ENCODE measurements at regions not wholly inside any gene's neighbourhood (a gene's known extent, or its start where the extent isn't known, plus 50 kb on each side); places are given as distances from the start of the nearest gene placed in this dataset.
"Not testable (repeated sequence)": the region's sequence is repeated elsewhere in the genome, so short reads cannot be mapped to it uniquely, and the experiment has no call there.

- not testable (repeated sequence) for H3K9ac ChIP-seq (ENCODE audit: low read length in 5 of 5); H3K9me3 ChIP-seq (ENCODE audit: control insufficient read depth in 5 of 5, low read length in 5 of 5); H3K4me1 ChIP-seq (ENCODE audit: control insufficient read depth in 5 of 5, insufficient read depth in 5 of 5, low read length in 5 of 5); H3K27me3 ChIP-seq (ENCODE audit: control insufficient read depth in 5 of 5, insufficient read depth in 4 of 5, low read length in 5 of 5); H3K4me3 ChIP-seq (ENCODE audit: low read depth in 1 of 5, low read length in 5 of 5); H3K36me3 ChIP-seq (ENCODE audit: control insufficient read depth in 5 of 5, insufficient read depth in 5 of 5, low read length in 5 of 5); H3K27ac ChIP-seq (ENCODE audit: low read depth, low read length)
These were observed 63.8 kb downstream of the OR4A15 start for GRCh38 chr11:55431541-55431940.

- no peaks in the 10 kb centered on the region for H3K27me3 ChIP-seq (ENCODE audit: control insufficient read depth in 5 of 5, insufficient read depth in 4 of 5, low read length in 5 of 5)
- no peak overlapping the region for H3K4me3 ChIP-seq (ENCODE audit: low read depth in 1 of 5, low read length in 5 of 5)
- no peak overlapping the region for H3K27ac ChIP-seq (ENCODE audit: low read depth, low read length)
- no peak overlapping the region for H3K9ac ChIP-seq (ENCODE audit: low read length in 5 of 5)
- no peaks in the 10 kb centered on the region for H3K36me3 ChIP-seq (ENCODE audit: control insufficient read depth in 5 of 5, insufficient read depth in 5 of 5, low read length in 5 of 5)
- peaks cover 0 to 3% (median 0%) of the 10 kb centered on the region in 5 donors for H3K9me3 ChIP-seq (ENCODE audit: control insufficient read depth in 5 of 5, low read length in 5 of 5)
- H3K4me1 ChIP-seq (ENCODE audit: control insufficient read depth in 5 of 5, insufficient read depth in 5 of 5, low read length in 5 of 5) = no peaks in the 10 kb centered on the region
These were observed 89.9 kb downstream of the OR4A15 start for GRCh38 chr11:55457641-55458040.

GRCh38 chr11:55459871-55460270, 92.1 kb downstream of the OR4A15 start:
- H3K4me1 ChIP-seq (ENCODE audit: control insufficient read depth in 5 of 5, insufficient read depth in 5 of 5, low read length in 5 of 5); H3K27ac ChIP-seq (ENCODE audit: low read depth, low read length); H3K9ac ChIP-seq (ENCODE audit: low read length in 5 of 5); H3K36me3 ChIP-seq (ENCODE audit: control insufficient read depth in 5 of 5, insufficient read depth in 5 of 5, low read length in 5 of 5); H3K9me3 ChIP-seq (ENCODE audit: control insufficient read depth in 5 of 5, low read length in 5 of 5); H3K4me3 ChIP-seq (ENCODE audit: low read depth in 1 of 5, low read length in 5 of 5); H3K27me3 ChIP-seq (ENCODE audit: control insufficient read depth in 5 of 5, insufficient read depth in 4 of 5, low read length in 5 of 5): not testable (repeated sequence)

GRCh38 chr11:55474321-55474720, 79.9 kb upstream of the OR4C15 start:
- H3K27me3 ChIP-seq (ENCODE audit: control insufficient read depth in 5 of 5, insufficient read depth in 4 of 5, low read length in 5 of 5) = no peaks in the 10 kb centered on the region
- no peak overlapping the region for H3K4me3 ChIP-seq (ENCODE audit: low read depth in 1 of 5, low read length in 5 of 5)
- H3K4me1 ChIP-seq (ENCODE audit: control insufficient read depth in 5 of 5, insufficient read depth in 5 of 5, low read length in 5 of 5) = no peaks in the 10 kb centered on the region
- H3K9ac ChIP-seq (ENCODE audit: low read length in 5 of 5) = no peak overlapping the region
- no peaks in the 10 kb centered on the region for H3K36me3 ChIP-seq (ENCODE audit: control insufficient read depth in 5 of 5, insufficient read depth in 5 of 5, low read length in 5 of 5)
- peaks cover 0 to 5% (median 2%) of the 10 kb centered on the region in 5 donors for H3K9me3 ChIP-seq (ENCODE audit: control insufficient read depth in 5 of 5, low read length in 5 of 5)
- no peak overlapping the region for H3K27ac ChIP-seq (ENCODE audit: low read depth, low read length)

GRCh38 chr11:55481416-55481815, 72.9 kb upstream of the OR4C15 start:
- no peaks in the 10 kb centered on the region for H3K27me3 ChIP-seq (ENCODE audit: control insufficient read depth in 5 of 5, insufficient read depth in 4 of 5, low read length in 5 of 5)
- H3K9me3 ChIP-seq (ENCODE audit: control insufficient read depth in 5 of 5, low read length in 5 of 5) = peaks cover 0 to 5% (median 0%) of the 10 kb centered on the region in 5 donors
- H3K36me3 ChIP-seq (ENCODE audit: control insufficient read depth in 5 of 5, insufficient read depth in 5 of 5, low read length in 5 of 5) = no peaks in the 10 kb centered on the region
- H3K27ac ChIP-seq (ENCODE audit: low read depth, low read length) = no peak overlapping the region
- H3K4me1 ChIP-seq (ENCODE audit: control insufficient read depth in 5 of 5, insufficient read depth in 5 of 5, low read length in 5 of 5) = no peaks in the 10 kb centered on the region
- H3K4me3 ChIP-seq (ENCODE audit: low read depth in 1 of 5, low read length in 5 of 5) = no peak overlapping the region
- H3K9ac ChIP-seq (ENCODE audit: low read length in 5 of 5) = no peak overlapping the region

GRCh38 chr11:55497068-55497467, 57.2 kb upstream of the OR4C15 start:
- Histone ChIP-seq H3K4me1 (ENCODE audit: control insufficient read depth in 5 of 5, insufficient read depth in 5 of 5, low read length in 5 of 5) (no peaks in the 10 kb centered on the region), H3K4me3 (ENCODE audit: low read depth in 1 of 5, low read length in 5 of 5) (peak overlapping the region in 1 of 5 donors; percentile 9), H3K9ac (ENCODE audit: low read length in 5 of 5) (no peak overlapping the region), H3K36me3 (ENCODE audit: control insufficient read depth in 5 of 5, insufficient read depth in 5 of 5, low read length in 5 of 5) (no peaks in the 10 kb centered on the region), H3K27me3 (ENCODE audit: control insufficient read depth in 5 of 5, insufficient read depth in 4 of 5, low read length in 5 of 5) (no peaks in the 10 kb centered on the region), H3K27ac (ENCODE audit: low read depth, low read length) (no peak overlapping the region), H3K9me3 (ENCODE audit: control insufficient read depth in 5 of 5, low read length in 5 of 5) (peaks cover 0 to 39% (median 15%) of the 10 kb centered on the region in 5 donors)

- Histone ChIP-seq H3K4me1 (ENCODE audit: control insufficient read depth in 5 of 5, insufficient read depth in 5 of 5, low read length in 5 of 5) (no peaks in the 10 kb centered on the region), H3K36me3 (ENCODE audit: control insufficient read depth in 5 of 5, insufficient read depth in 5 of 5, low read length in 5 of 5) (no peaks in the 10 kb centered on the region), H3K9ac (ENCODE audit: low read length in 5 of 5) (no peak overlapping the region), H3K27me3 (ENCODE audit: control insufficient read depth in 5 of 5, insufficient read depth in 4 of 5, low read length in 5 of 5) (no peaks in the 10 kb centered on the region), H3K27ac (ENCODE audit: low read depth, low read length) (no peak overlapping the region), H3K9me3 (ENCODE audit: control insufficient read depth in 5 of 5, low read length in 5 of 5) (peaks cover 0 to 31% (median 8%) of the 10 kb centered on the region in 5 donors), H3K4me3 (ENCODE audit: low read depth in 1 of 5, low read length in 5 of 5) (no peak overlapping the region)
These were observed 53.3 kb upstream of the OR4C15 start for GRCh38 chr11:55501014-55501413.

GRCh38 chr11:55503449-55503848, 50.8 kb upstream of the OR4C15 start:
- no peaks in the 10 kb centered on the region for H3K27me3 ChIP-seq (ENCODE audit: control insufficient read depth in 5 of 5, insufficient read depth in 4 of 5, low read length in 5 of 5)
- H3K9me3 ChIP-seq (ENCODE audit: control insufficient read depth in 5 of 5, low read length in 5 of 5) = peaks cover 0 to 19% (median 5%) of the 10 kb centered on the region in 5 donors
- H3K27ac ChIP-seq (ENCODE audit: low read depth, low read length) = no peak overlapping the region
- H3K9ac ChIP-seq (ENCODE audit: low read length in 5 of 5) = no peak overlapping the region
- H3K36me3 ChIP-seq (ENCODE audit: control insufficient read depth in 5 of 5, insufficient read depth in 5 of 5, low read length in 5 of 5) = no peaks in the 10 kb centered on the region
- no peaks in the 10 kb centered on the region for H3K4me1 ChIP-seq (ENCODE audit: control insufficient read depth in 5 of 5, insufficient read depth in 5 of 5, low read length in 5 of 5)
- no peak overlapping the region for H3K4me3 ChIP-seq (ENCODE audit: low read depth in 1 of 5, low read length in 5 of 5)
